GM21526 (cell line): ENCODE measurements at regions not wholly inside any gene's neighbourhood (a gene's known extent, or its start where the extent isn't known, plus 50 kb on each side); places are given as distances from the start of the nearest gene placed in this dataset.

Experiments
- ATAC-seq: cut with Tn5 transposase; IDR thresholded peaks from one replicate; pipeline ENCODE4 v1.9.1; 2021; ENCODE audit warnings: moderate library complexity; ENCODE audit not compliant: unreplicated experiment, low FRiP score

DNA sequence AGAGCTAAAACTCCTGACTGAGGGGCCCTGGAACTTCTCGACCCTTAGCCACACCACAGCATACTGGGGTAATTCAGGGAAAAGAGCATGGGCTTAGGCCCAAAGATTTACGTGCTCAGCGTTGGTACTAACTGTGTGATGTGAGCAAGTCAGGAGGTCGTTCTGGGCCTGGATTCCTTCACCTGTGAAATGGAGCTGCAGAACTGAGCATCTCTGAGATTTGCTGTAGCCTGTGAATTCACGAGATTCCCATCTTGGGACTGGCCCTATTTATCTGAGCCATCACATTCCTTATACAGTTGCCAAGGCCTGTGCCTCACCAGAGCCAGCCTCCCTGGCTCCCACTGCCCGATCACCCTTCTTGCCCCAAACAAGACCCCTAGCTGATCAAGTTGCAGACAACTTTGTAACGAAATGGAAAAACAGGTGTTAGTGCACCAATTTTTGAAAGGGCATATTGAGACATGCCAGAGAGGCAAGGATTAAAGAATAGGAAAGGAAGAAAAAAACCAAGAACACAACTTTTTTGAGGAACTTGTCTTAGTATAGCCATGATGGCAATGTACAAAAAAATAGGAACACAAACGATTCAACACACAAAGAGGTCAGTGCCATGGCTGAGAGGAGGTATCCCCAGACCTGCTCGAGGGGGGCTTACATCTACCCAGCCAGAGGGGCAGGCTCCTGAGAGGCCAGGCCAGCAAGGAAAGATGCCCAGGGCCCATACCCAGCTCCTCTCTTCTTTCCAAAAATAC, 323.0 kb upstream of the JARID2 start:
- ATAC-seq: no peak

DNA sequence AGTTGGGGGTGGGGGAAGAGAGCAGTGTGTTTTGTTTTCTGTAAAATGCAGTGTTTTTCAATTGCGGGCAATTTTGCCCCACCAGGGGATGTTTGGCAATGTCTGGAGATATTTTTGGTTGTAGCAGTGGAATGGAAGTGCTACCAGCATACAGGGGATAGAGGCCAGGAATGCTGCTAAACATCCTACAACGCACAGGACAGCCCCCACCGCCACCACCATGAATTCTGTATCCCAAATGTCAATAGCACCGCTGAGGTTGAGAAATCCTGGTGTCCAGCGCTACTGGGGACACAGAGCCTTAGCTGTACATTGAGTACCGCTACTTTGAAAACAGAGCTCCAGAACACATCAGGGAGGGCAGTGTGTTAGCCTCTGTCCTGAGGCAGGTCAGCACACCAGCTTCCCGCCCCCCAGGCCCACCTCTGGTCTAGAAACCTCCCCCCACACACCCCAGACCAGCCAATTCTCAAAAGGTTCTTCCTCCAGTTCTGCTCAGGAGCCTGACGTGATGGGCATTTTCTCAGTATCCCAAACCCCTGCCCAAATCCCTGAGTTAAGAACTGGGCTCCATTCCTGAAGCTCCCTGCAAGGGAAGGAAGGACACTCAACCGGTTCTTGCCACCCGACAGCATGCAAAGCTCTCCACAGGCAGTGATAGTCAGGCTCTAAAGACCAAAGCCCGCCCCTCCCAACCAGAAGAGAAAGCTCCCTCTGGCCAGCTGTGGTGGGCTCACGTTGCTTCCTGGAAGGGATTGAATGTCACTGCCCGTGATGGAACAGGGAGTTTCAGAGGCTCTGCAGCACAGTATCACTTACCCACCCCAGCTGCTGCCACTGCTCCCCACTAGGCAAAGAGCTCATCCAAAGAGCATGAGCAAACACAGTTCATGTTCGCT, 321.5 kb upstream of the JARID2 start:
- no peak for ATAC-seq

DNA sequence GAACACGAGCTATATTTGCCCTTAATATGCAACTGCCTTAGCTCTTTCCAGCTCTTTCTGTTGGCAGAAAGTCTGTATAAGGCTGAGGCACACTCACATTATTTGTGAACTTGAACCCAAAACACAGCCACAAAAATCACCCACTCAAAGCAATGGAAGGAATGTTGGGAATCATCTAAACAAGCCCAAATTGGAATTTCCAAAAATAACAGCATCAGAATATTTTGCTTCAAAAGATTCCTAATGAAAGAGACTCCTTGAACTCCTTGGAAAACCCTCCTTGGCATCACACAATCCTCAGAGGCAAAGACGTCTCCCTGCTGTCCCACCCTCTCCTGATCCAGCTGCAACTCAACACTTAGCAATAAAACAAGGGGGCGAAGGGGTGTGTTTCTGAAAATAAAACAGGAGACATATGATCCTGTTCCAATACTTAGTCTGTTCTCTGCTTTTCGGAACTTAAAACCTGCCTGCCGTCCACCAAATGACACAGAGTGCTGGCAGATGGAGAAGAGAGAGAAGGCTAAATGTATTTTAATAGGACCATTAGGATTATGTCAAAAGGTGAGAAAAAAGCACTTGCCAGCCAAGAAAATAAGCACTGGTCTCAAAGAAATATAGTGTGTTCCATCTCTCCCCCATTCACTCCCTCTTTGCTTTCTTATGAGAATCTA, 320.7 kb upstream of the JARID2 start:
- no peak for ATAC-seq

DNA sequence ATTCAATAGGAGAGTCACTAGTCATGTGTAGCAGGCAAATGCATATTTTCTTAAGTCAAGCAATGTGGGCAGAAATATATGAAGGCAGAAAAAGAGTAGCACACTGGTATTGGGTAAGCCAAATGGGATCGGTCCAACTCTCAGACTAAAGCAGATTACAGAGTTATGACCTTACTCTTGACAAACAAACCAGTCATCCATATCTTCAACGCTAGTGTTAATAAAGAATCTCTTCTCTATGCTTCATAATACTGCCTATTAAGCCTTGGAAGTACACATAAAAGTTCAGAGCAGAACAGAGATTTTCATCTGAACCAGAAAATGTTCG, 320.2 kb upstream of the JARID2 start:
- no peak for ATAC-seq

DNA sequence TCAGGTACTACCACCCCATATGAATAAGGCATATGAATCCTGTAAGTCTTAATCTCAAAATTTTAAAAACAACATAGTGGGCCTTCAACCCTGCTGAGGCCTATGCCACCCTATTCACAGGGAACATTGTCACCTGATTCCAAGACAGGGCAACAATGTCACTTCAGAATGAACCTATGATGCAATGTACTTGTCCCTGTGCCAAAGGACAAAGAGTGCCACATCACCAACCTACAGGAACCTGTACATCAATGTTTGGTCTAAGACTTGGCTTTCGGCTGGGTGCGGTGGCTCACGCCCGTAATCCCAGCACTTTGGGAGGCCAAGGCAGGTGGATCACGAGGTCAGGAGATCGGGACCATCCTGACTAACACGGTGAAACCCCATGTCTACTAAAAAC, 318.5 kb upstream of the JARID2 start:
- no peak for ATAC-seq

DNA sequence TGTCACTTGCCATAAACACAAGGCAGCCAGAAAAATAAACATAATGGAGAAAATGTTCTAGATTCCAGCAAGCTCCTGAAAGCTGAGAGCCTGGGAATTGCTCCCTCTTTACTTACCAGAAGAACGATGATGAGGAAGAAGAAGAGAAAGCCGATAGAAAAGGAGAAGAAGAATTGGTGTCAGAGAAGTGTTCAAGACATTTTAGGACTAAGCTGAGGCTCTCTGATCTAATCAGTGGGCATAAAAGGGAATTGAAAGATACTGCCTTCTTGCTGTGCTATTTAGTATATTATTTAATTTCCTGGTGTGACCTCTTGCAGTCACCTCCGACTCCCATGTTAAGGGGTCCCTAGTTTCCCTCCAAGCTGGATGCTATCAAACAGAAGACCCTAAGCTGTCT, 316.6 kb upstream of the JARID2 start:
- ATAC-seq: no peak

DNA sequence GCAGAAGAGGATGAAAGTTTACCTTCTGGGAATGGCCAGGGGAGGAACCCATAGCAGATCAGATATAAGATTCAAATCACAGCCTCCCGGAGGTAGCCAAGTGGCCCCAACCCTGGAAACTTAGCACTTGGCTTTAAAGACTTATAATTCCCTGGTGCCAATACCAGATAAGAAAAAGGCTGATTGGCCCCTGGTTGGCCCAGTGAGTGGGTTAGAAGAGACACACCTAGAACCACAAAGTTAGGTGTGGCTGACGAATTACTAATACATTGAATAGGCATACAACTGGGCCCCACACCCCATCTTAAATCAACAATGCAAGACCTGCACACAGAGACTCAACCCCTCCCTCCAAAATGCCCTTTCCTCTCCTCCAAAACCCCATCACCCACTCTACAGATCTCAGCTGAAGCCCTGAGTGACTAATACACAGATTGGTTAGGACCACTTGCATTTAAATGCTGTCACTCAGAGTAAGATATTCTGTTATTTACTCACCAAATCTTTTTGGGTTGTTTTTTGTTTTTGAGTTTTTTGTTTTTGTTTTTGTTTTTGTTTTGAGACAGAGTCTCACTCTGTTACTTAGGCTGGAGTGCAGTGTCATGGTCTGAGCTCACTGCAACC, 315.4 kb upstream of the JARID2 start:
- no peak for ATAC-seq

DNA sequence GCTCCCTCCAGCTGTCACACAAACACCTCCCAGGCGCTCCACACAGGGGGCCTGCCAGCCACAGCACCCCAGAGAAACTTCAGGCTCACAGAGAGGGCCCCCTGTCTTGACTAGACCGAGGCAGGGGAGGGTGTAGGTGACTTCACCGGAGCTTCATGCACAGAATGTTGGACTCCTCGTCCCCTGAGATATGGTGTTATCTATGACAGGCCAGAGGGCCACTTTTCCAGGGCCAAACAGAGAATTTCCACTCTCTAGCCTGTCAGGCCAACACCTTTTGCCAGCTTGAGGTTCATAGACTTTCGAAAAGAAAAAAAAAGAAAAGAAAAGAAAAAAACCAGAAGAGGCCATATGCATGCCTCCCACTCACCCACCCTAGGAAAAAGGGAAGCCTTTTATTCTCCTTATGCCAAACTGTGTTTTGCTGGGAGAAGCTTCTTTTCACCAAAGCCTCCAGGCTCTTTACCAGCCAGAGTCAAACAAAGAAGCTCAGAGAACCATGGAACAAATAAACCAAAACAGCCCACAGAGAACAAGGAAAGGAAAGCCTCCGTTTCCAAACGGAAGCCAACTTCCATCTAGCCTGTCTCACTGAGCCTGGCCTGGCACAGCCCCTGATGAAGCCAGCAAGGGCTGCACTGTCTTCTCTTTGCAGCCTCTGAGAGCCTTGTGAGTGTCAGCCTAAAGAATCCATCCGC, 313.2 kb upstream of the JARID2 start:
- no peak for ATAC-seq

DNA sequence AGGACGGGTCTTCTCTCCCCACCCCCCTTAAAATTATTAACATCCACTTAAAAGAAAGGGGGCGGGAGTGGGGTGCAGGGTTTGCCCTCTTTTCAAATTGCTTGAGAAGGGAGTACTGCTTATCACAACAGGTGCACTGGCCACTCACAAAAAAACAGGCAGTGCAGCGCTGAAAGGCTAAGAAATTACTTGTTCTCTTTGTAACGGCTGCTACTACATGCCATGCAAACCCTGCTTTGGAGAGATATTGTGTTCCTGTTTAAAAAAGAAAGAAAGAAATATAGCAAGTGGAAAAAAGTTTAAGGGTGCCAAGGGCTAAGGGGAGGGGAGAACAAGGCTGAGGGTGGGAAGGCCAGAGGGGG, 312.7 kb upstream of the JARID2 start:
- no peak for ATAC-seq

DNA sequence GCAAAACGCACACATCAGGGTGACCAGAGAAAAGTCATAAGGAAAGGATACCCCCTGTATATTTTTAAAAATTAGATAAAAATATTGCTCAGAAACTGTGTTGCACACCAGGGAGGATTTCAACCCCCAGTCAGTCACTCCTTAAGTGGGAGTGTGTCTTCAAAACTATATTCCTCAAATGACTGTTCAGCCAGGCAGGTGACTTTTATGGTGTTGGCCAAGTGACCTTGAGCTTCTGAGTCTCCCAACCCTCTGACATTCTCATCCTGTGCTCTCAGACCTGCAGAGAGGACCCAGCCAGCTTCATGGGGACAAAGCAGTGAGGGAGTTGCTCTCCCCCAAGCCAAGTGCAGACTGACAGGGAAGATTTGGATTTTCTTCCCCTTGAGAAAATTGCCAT, 311.9 kb upstream of the JARID2 start:
- no peak for ATAC-seq

DNA sequence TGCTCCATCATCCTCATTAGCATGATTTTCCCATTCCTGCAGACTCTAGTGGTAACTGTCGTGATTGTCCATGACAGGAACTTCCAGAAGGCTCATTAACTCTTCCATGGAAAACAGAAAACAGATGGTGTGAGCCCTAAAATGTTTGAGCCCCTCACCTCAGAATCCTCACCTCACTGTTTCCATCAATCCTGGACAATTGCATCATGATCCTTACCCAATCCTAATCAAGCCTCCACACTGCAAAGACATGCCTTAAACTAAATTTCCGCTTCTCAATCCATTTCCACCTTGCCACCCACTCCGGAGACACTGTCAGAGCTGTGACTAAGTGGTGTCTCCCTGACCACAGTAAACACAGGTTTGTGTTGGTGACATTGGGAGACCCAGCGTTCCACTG, 311.0 kb upstream of the JARID2 start:
- no peak for ATAC-seq

DNA sequence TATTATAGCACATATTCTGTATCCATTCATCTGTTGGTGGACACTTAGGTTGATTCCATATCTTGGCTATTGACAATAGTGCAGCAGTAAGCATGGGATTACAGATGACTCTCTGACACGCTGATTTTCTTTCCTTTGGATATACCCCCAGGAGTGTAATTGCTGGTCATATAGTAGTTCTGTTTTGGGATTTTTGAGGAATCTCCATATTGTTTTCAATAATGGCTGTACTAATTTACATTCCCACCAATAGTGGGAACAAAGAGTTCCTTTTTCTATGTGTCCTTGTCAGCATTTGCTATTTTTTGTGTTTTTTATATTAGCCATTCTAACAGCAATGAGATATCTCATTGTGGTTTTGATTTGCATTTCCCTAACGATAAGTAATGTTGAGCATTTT, 309.0 kb upstream of the JARID2 start:
- no peak for ATAC-seq

DNA sequence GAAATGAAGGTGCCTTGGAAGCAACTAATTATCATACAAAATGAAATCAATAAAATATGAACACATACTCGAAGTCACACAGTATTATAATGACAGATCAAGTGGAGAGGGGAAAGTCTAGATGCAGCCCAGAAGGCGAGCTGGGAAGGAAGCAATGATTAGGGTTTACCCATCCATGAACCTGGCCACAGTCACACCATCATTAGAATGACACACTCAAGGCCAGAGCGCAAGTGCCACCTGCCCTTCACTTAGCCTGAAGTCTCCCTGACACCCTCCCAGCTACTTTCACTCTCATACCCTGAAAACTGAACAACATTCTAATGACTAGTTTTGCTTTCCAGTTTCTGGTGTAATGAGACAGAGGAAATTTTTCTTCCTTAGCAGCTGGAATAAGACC, 302.8 kb upstream of the JARID2 start:
- ATAC-seq: no peak

DNA sequence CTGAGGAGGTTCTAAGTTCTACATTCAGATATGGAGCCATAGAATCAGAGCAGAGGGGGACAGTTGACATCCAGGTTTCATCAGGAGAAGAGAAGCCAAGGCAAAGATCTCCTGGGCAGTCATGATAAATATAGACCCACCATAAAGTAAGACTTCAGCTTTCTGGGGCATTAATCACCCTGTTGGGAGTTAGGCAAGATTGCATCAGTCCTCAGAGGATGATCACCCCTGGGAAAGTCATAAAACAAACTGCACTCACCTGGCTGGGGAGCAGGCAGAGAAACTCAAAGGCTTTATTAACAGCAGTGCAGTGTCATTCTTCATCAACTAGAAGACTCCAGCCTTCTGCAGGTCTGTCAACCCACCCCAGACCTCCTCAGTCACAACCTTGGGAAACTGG, 301.3 kb upstream of the JARID2 start:
- ATAC-seq: no peak

DNA sequence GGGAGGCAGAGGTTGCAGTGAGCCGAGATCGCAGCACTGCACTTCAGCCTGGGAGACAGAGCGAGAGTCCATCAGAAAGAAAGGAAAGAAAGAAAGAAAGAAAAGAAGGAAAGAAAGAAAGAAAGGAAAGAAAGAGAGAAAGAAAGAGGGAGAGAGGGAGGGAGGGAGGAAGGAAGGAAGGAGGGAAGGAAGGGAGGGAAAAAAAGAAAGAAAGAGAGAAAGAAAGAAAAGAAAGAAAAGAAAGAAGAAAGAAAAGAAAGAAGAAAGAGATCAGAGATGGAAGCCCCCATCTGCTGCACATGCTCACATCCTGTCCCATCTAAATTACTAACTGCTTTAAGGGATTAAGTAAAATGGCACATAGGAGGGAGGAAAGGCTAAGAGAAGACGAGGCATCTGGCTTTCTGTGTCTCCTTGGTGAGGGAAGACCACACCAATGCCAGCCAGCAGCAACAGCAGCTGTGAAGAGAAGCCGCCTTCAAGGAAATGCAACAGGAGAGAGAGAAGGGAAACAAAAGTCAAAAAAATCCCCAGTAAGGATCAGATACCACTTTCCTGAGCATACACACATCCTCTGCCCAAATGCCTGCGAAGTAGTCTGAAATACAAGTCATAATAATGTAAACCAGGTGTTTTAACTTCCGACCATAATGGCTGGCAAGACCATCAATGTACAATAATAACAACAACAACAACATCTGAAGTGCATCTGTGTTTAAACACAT, 300.2 kb upstream of the JARID2 start:
- no peak for ATAC-seq

DNA sequence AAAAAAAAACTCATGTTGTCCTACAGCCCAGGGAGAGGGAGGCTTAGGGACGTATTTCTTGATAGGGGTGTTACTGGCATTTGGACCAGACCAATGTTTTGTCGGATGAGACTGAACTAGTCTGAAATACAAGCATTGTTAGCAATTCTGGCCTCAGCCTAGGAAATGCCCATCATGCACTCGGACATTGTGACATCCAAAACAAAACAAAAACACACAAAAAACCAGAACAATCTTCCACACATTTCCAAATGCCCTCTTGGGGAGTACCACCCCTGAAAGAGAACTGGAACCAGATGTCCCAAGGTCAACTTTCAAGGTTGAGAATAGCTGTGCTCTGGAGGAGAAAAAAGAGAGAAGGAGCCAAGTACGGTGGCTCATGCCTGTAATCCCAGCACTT, 299.1 kb upstream of the JARID2 start:
- ATAC-seq: no peak

DNA sequence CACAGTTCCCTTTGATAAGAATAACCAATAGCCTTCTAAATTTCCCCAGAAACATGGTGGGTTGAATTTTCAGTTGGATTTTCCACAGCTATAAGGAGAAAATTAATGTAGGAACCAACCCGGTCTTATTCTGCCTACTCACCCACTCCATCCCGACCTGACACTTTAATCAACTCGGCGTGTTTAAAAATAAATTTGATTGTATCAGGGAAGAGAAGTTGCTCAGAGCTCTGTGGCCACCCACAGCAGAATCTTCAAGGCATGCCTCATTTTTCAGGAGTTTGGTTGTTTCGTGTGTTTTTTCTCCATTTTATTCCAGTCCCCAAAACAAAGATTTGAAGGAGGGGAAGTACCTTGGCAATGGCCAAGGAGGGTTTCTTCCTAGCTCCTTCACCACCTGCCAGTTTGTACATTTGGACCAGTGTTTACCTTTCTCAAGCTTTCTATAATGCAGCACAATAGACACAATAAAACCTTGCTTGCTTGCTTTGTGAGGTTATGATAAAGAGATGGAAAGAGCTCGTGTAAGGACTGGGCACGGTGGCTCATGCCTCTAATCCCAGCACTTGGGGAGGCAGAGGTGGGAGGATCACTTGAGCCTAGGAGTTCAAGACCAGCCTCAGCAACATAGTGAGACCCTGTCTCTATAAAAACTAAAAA, 297.2 kb upstream of the JARID2 start:
- ATAC-seq: no peak

DNA sequence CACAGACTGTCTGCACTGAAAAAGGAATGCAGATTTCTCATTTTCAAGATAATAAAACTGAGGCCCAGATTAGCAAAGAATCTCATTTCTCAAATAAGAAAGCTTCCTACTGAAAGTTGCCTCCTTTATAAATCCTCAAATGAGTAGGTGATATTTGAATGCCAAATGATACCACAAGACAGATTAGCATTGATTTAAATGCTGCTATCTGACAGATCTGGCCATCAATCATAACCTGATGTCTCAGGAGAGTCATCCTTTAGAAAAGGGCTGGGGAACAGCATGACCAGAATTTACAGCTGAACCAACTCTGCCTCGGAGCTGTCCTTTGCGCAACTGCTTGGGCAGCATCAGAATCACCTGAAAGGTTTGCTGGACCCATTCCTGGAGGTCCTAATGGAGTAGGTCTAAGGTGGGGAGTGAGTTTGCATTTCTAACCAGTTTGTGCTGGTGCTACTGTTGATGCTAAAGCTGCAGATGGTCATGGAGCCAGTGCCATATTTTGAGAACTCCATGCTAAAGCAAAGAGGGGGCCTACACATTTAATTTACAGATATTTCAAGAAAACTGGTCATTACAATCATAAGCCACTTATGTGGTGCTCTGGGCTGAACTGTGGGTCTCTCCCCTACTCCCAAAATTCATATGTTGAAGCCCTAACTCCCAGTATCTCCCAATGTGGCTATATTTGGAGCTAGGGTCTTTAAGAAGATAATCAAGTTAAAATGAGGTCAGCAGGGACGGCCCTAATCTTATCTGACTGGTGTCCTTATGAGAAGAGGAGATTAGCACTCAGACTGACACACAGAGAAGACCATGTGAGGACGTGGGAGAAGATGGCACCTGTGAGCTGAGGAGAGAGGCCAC, 295.5 kb upstream of the JARID2 start:
- no peak for ATAC-seq

DNA sequence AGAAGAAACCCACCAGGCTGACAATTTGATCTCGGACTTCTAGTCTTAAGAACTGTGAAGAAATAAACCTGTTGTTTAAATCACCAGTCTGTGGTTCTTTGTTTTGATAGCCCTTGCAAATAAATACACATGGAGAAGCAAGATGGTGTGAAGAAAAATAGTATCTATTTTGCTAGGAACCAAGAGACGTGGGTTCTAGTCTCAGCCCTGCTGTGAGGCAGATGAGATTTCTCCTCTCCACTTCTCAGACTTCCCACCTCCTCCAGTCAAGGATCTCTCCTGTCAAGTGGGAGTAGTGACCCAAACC, 294.9 kb upstream of the JARID2 start:
- ATAC-seq: no peak
